Upper lobe of left lung (tissue), 4 donors: ENCODE measurements at regions not wholly inside any gene's neighbourhood (a gene's known extent, or its start where the extent isn't known, plus 50 kb on each side); places are given as distances from the start of the nearest gene placed in this dataset.

Experiments used
- POLR2A ChIP-seq, 4 donors: fragments of 450-650 bp; IDR thresholded peaks; one replicate each; pipeline ENCODE4 v1.5.1; 2016 to 2017; ENCODE audit warnings: antibody characterized with exemption in 4 of 4, mild to moderate bottlenecking in 2 of 4
- TF ChIP-seq, protein P1 (sequence below), 6 experiments: fragments of 450-650 bp in 4 of 6; fragments of 200-600 bp in 2 of 6; sonication (generic) in 2 of 6; IDR thresholded peaks; one replicate each; pipeline ENCODE4 v1.5.1; 2016 to 2019; ENCODE audit warnings: antibody characterized with exemption in 6 of 6

DNA sequence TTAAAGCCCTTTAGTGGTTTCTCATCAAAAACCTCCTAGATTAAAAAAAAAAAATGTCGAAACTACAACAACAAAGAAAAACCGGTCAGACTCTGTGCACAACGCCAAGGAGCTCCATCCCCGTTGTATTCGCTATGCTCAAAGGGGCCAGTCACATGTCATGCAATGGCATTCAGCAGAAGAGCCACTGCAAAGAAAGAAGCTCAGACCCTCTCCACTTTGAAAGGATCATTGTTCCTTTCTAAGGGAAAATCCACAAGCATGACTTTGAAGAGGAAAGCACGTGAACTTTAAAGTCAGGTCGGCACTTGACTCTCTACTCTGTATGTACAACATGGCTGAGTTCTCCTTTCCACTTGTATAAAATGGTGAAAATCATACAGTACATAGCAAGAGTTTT, 655.6 kb downstream of the ETS1 start:
- TF ChIP-seq, protein P1, sequence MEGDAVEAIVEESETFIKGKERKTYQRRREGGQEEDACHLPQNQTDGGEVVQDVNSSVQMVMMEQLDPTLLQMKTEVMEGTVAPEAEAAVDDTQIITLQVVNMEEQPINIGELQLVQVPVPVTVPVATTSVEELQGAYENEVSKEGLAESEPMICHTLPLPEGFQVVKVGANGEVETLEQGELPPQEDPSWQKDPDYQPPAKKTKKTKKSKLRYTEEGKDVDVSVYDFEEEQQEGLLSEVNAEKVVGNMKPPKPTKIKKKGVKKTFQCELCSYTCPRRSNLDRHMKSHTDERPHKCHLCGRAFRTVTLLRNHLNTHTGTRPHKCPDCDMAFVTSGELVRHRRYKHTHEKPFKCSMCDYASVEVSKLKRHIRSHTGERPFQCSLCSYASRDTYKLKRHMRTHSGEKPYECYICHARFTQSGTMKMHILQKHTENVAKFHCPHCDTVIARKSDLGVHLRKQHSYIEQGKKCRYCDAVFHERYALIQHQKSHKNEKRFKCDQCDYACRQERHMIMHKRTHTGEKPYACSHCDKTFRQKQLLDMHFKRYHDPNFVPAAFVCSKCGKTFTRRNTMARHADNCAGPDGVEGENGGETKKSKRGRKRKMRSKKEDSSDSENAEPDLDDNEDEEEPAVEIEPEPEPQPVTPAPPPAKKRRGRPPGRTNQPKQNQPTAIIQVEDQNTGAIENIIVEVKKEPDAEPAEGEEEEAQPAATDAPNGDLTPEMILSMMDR (IDR thresholded peaks at IDR 0.05): no peak
- TF ChIP-seq POLR2A (IDR thresholded peaks at IDR 0.05): no peak
